HG03469 (cell line): ENCODE measurements at regions not wholly inside any gene's neighbourhood (a gene's known extent, or its start where the extent isn't known, plus 50 kb on each side); places are given as distances from the start of the nearest gene placed in this dataset.
"Not testable (repeated sequence)": the region's sequence is repeated elsewhere in the genome, so short reads cannot be mapped to it uniquely, and the experiment has no call there.

Source experiments
- ATAC-seq: cut with Tn5 transposase; IDR thresholded peaks from one replicate; pipeline ENCODE4 v1.9.1; 2021; ENCODE audit warnings: mild to moderate bottlenecking, moderate library complexity, moderate number of reproducible peaks; ENCODE audit not compliant: unreplicated experiment

GRCh38 chr3:137111497-137111896 is 153.7 kb downstream of the IL20RB start:
- ATAC-seq = no peak

DNA sequence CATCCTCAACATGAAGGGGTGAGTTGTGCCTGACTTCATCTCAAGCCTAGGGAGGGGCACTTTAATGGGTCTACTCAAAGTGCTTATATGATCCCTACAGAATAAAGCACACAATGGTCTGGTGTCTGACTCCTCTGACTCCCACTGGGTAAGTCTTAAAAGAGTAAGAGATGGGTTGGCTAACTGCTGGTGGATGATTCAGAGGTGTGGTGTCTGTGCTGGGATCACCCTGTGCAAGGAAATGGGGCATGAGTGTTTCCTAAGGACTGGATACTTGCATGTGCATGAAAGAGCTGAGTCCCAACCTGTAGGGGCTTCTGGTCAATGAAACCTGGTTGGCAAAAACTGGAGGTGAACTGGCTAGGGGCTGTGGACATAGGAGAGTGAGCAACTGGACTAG is 158.8 kb downstream of the IL20RB start:
- ATAC-seq = no peak

GRCh38 chr3:137121704-137122314 is 164.0 kb downstream of the IL20RB start:
- ATAC-seq = no peak

DNA sequence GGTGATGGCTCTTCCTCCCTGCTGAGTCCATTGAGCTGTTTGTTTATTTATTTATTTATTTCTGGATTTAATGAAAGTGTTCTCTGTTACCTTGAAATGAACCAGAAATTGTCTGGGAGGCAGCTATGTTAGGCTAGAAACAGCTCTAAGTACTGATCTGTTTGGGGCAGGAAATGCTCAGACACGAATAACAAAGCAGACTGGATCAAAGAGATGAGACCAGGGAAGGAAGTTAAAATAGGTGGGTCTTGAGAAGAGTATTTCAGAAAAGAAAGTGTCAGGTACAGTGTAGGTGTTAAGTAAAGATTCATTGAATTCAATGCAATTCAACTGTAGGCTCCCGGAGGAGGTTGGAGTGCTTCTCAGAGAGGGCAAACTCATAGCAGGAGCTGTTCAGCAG is 173.3 kb downstream of the IL20RB start:
- no peak for ATAC-seq

DNA sequence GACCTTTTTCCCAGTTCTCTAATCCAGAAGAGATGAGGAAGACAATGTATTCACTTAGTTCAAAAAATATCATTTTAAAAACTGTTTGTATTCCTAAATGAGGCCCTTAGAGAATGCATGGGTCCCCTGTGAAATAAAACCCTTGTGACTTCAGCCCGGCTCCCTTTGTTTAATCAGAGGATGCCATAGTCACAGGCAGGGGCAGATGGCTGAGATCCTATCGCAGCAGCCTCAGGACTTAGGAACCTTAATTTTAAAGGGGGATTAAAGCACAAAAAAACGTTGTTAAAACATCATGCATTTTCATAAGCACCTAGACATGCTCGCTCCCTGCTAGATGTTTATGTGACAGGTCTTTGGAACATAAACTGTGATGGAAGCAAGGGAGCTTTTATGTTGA is 176.6 kb downstream of the IL20RB start:
- ATAC-seq = no peak

DNA sequence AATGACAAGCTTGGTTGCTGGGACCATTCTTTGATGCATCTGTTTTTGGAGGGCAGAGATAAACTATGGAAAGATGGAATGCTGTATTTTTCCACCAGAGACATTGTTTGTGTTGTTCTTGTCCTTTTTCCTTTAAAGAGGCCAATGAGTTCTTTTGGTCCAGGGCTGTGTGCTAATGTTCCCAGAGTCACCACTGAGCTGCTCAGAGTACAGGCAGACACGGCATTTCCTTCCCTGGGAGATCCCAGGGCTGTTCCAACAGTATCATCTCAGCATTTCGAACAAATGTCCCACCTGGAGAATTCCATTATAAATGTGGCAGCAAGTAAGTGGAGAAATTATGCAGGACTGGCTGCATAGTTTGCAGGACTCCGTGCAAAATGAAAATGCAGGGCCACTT is 190.6 kb downstream of the IL20RB start:
- ATAC-seq = no peak

DNA sequence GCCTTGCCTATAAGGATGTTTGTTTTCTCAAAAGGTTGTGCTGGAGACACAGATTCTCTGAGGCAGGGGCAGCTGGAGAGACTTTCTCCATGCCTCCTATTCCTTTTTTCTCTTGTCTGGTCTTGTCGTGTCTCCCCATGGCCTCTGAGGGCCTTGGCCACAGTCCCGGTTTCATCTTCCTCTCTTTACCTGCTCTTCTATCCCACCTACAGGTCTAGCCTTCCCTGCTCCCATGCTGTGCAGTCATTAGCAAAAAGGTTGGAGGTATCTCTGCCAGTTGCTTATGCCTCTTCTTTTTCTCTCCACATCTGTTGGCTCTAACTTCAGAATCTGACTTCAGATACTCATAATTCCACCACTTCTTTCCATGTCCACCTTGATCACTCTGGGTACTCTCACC is 191.1 kb downstream of the IL20RB start:
- no peak for ATAC-seq

DNA sequence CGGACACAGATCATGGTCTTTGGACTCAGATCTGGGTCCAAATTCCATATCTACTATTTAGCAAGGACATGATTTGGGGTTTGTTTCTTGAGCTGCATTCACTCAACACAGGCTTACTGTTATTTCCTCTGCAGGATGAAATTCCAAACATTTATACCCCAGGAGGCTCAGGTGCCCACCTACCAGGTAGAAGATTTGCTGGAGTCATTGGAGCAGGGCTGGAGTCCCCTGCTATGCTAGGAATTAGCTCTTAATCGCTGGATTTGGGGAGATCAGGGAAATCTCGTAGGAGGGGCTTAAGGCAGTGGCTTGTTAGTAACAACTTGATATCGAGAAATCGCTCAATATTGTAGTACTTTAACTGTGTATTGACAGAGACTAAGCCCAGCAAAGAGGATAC is 193.0 kb downstream of the IL20RB start:
- no peak for ATAC-seq

DNA sequence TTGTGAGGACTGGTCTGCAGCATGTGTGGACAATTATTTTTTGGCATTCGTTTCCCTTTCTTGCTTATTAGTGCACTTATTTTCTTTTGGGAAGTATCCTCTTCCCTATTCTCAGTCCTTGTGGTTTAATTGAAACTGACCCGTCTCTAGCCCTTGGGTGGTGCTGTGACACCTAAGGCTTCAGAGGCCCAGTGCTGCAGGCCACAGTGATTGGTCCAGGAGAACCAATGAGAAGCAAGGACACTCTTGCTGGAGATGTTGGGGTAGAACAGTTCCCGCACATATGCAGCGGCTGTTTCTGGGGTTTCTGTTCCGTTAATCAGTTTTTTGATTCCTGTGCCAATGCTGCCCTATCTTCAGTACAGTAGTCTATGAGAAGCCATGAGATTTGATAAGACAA is 195.3 kb downstream of the IL20RB start:
- ATAC-seq = not testable (repeated sequence)

- no peak for ATAC-seq
Observed at GRCh38 chr3:137163241-137163871, 205.6 kb downstream of the IL20RB start.

DNA sequence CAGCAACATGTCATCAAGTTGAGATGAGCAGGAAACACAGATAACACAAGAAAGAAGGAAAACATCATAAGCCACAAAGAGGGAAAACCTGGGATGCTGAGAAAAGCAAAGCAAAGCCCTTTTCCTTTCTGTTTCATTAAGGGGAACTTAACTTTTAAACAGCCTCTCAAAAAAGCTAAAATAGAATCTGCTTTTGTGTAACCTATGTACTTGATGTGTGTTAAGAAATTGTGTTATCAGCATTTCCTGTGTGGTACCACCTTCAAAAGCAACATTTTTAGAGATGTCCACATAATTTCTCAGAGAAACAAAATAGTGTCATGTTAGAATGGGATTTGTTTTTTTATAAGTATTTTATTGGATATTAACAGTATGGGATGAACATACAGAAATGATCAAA is 206.2 kb downstream of the IL20RB start:
- ATAC-seq = no peak

GRCh38 chr3:137165117-137165806 is 207.5 kb downstream of the IL20RB start:
- ATAC-seq = no peak

- ATAC-seq = no peak
Observed at GRCh38 chr3:137171834-137172603, 214.2 kb downstream of the IL20RB start.

DNA sequence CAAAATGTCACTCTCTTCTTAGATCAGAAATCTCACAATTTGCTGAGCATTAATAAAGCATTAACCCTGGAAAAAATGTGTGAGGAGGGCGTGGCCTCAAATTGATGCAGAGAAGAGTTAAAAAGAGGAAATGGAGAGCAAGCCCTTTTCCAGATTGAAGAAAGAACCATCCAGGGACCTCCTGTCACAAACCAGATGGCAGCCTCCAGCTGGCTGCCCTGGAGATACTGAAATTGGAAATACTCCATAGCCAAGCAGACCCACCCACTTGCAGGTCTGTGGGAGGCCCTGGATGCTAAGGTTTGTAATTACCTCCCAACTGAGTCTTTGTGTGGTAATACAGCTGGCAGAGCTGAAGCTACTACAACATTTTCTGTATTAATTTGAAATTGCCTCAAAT is 214.9 kb downstream of the IL20RB start:
- ATAC-seq = no peak

DNA sequence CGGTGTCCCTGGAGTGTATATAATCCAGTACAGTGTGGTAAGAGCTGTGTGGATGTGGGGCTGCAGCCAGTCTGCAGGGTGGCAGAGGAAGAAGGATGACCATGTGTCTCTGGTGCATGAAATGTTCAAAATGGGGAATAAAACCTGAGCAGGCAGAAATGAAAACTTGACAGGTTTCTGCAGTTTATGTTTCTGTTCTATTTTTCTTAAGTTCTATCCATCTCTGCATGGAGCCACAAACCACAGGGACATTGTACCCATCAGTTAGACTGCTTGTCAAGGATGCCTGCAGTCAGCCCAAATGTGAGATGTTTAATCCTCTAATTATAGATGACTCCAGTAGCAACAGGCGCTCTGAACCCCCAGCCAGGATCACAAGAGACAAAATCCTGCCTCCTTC is 216.7 kb downstream of the IL20RB start:
- ATAC-seq = no peak

- ATAC-seq = no peak
Observed at GRCh38 chr3:137180220-137180619, 222.4 kb downstream of the IL20RB start.

DNA sequence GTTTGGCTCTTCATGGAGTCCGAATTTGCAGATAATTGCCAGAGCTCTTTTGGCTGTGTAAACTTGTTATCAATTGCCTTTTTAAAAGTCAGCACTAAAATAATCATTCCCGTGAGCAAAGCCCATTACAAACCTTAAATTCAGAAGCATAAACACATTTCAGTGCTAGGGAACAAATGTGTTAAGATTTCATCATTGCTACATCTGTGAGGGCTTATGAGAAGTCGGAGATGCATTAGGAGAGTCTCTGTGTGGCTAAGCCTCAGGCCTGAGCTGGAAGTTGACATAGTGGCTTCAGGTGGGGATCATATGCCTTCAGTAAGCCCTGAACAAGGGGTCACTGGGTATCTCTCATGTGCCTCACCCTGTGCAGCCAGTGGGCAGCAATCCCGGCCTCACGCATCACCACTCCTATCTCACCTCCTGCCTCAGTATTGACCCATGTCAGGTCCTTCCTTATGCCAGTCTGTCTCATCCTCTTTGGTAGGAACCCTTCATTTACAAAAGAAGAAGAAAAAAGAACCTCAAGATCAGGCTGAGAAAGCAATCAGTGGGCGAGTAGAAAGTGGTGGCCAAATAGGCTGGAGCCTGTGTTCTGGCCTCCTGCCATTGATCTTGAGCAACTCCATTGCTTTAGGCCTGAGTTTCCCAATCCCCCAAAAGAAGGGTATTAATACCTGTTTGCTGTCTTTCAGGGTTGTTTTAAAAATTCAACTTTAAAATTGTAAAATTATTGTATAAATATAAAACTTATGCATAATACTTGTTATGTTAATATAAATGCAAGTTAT is 233.5 kb downstream of the IL20RB start:
- no peak for ATAC-seq

- no peak for ATAC-seq
Observed at GRCh38 chr3:137191951-137192350, 234.2 kb downstream of the IL20RB start.

DNA sequence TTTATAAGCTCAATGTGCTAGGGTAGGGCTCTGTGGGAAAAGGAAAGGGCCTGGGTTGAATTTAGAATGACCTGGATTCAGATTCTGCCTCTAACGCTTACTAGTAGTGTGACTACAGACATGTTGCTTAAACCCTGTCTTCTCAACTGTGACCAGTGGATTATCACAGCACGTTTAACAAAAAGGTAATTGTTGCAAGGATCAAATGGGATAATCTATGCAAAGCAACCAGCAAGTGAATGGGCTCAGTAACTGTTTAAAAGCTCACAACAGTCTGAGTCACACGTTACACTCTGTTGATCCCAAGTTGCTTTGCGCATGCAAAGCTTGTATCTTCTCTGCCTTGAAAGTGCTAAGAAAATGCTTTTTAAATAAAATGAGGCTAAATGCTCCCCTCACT is 236.5 kb downstream of the IL20RB start:
- ATAC-seq = no peak

- ATAC-seq = not testable (repeated sequence)
Observed at GRCh38 chr3:137198374-137198773, 240.6 kb downstream of the IL20RB start.

DNA sequence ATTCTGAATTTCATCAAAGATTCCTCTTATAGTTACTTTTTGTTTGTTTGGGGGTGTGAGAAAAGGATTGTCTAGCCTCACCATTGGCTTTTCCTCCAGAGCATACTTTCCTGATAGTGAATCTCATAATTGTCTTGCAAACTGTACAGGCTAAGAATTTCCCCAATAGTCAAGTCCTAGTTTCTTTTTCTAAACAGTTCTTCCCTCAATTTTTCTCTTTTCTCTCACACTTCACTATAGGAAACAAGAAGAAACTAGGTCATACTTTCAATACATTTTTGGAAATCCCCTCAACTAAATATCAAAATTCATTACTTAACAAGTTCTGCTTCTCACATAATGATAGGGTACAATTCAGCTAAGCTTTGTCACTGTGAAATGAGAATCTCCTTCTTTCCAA is 241.9 kb downstream of the IL20RB start:
- ATAC-seq = no peak
